HG03039 (cell line): ENCODE measurements at regions not wholly inside any gene's neighbourhood (a gene's known extent, or its start where the extent isn't known, plus 50 kb on each side); places are given as distances from the start of the nearest gene placed in this dataset.

Experiments used
- ATAC-seq: cut with Tn5 transposase; IDR thresholded peaks from one replicate; pipeline ENCODE4 v1.9.1; 2021; ENCODE audit warnings: mild to moderate bottlenecking, moderate library complexity; ENCODE audit not compliant: unreplicated experiment

DNA sequence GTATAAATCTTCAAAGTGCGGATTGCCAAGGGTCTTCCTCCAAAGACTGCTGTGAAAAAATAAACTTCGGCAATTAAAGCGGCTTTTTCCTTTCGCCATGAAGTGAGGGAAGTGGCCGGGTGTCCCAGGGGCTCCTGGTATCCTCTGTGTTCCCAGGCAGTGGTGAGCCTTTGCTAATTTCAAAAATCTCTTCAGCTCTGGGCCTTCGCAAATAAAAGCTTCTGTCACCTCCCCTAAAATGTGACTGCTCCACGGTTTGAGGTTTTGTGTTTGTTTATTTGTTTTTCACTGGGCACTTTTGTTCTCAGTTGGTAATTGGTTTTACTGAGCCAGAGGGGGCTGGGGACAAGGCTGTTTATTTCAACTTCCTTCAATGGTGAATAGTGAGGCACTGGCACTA is 270.1 kb upstream of the POU3F3 start:
- no peak for ATAC-seq

DNA sequence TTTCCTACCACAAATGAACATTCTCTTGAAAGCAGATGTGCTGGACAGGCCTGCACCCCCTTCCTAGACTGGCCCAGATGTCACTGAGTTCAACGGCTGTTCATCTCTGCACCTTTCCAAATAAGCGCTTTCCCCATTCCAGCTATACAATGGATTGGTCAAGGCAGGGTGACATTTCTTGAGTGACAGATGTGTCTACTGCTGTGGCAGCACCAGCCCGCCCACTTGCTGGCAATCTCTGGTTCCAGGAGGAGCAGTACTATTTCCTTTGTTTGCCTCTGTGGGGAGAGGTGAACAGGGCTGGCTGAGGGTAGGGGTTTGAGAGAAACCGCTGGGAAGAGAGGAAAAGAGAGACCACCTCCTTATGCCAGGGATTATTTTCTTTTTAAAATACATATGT is 269.5 kb upstream of the POU3F3 start:
- ATAC-seq = no peak

DNA sequence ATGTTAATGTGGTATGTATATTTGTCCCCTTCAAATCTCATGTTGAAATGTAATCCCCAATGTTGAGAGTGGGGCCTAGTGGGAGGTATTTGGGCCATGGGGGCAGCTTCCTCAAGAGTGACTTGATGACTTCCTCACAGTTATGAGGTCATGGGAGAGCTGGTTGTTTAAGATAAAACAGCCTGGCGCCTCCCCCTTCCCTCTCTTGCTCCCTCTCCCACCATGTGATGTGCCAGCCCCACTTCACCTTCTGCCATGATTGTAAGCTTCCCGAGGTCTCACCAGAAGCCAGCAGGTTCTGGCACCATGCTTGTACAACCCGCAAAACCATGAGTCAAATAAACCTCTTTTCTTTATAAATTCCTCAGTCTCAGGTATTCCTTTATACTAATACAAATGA is 258.3 kb upstream of the POU3F3 start:
- ATAC-seq = no peak

DNA sequence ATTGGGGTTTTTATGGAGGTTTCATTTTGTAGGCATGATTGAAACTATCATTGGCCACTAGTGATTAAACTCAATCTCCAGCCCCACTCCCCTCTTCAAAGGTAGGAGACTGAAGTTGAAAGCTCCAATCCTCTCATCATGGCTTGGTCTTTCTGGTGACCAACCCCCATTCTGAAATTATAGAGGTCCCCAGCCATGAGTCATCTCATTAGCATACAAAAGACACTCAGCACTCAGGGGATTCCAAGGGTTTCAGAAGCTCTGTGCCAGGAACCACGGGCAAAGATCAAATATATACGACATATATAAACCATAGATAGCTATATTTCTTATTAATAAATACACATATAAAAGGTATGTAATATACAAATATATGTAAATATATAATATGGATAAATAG is 256.0 kb upstream of the POU3F3 start:
- no peak for ATAC-seq

DNA sequence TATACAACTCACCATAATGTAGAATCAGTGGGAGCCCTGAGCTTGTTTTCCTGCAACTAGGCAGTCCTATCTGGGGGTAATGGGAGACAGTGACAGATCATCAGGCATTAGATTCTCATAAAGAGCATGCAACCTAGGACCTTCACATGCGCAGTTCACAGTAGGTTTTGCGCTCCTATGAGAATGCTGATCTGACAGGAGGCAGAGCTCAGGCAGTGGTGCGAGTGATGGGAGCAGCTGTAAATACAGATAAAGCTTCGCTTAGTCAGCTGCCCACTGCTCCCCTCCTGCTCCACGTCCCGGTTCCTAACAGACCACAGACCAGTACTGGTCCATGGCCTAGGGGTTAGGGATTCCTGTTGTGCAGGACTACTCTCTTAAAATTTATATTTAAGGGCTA is 255.3 kb upstream of the POU3F3 start:
- ATAC-seq = no peak

DNA sequence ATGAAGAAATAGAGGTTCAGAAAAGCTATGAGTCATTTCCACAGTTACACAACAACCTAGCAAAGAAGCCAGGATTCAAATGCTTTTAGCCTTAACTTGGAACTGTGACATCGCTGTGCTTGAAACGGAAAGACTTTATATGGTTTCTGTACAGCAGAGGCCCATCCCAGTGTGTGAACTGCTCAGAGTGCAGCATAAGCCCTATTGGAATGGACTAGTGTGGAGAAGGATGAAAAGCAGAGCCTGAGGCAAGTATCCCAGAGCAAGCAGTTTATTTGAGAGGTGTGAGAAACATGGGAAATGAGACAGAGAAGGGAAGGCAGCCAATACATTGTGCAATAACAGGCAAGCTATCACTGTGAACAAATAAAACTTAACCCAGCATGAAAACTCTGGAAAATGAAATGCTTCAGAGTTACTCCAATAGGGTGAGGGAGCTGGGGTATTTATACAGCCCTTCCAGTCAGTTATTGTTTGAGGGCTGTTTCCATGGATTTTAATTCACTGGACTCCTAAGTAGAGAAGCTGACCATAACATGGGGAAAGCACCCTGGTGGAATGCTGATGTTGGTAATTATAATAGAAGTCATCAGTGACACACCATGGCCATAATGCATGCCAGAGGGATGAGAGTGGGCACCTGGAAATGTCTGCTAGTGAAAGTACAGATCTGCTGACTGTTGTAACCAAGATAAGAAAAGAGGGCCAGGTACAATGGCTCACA is 254.0 kb upstream of the POU3F3 start:
- ATAC-seq = no peak

DNA sequence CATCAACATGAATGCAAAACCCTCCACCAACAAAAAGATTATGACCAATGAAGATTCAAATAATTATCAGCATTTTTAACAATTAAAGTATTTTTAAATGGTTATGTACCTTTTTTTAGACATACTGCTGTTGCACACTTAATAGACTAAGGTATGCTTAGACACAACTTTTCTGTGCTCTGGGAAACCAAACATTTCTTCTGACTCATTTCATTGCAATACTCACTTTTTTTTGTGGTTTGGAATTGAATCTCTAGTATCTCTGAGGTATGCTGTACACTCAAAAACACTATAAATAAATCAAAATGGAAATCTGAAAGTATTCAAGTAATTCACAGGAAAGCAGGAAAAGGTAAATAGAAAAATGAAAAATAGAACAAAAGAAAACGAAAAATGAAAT is 247.9 kb upstream of the POU3F3 start:
- no peak for ATAC-seq

DNA sequence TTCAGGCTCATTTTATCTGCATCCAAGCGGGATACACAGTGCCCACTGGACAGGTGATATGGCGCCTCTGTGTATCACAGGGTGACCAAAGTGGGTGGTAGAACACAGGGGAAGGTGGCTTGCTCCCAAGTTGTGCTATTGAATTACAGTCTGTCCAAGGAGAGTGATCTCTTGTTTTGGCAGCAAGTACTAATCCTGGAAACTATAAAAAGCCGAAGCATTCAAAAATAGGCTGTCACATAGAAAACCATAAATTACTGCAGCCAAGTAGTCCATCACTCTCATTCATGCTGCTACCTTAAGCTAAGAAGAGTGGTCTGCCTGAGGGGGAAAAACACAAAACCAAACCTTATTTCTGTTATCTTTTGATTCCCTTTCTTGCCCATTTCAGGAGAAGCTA is 237.1 kb upstream of the POU3F3 start:
- ATAC-seq = no peak

DNA sequence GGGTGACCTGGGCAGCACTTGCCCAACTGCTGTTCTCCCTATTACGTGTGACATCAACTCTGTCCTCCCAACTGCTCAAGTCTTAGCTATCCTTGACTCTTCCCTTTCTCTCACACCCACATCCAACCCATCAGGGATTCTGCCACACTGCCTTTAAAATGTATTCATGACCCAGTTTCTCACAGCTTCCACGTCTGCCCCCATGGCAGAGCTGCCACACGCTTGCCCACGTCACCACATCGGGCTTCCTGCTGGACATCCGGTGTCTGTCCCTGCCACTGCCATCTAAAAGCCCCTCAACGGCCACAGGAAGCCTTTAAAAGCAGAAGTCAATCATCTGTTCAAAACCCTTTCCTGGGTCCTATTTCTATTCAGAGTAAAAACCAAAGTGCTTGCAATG is 233.1 kb upstream of the POU3F3 start:
- ATAC-seq = no peak

DNA sequence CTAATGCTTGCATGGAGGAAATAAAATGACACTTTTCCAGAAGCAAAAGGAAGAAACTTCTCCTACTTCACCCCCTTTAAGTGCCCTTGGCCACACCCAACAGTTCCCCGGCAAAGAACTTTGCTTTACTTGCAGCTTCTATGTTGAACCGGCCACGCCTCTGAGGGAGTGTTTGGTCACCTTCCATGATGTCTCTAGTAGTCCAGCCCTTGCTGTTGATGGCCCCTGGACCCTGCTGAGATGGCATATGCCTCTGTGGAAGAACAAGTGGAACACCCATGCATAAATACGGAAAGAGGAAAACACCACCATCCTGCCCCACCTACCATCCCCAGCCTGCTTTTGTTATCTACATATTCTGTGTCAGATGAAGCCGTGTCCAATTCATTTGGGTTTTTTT is 218.3 kb upstream of the POU3F3 start:
- ATAC-seq = no peak

DNA sequence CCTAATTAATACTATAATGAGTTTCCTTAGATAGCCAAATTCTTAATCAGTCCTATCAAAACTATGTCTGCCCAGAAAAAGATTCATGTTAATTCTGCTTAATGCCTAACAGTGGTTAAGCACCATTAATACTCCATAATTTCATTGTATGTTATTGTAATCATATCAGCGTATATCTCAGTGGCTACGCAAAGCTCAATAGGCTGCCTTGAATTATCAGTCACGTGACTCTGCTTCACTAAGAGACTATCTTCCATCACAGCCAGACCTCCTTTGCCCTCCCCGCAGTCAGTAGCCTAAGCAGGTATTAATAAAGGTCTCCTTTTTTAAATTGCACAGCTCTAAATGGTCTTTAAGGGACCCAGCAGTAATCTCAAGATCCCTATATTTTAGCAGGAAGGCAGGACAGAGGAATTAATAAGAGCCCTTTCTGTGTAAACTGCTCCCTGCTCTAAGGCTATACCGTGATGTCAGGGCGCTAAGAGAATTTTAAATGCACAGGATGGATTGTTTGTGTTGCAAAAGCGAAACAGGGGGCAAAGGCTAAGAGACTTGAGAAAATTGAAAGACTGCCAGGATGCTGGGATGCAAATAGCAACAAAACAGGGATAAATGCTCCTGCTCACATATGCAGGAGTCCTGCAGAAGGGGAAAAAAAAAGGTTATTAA is 215.6 kb upstream of the POU3F3 start:
- no peak for ATAC-seq

DNA sequence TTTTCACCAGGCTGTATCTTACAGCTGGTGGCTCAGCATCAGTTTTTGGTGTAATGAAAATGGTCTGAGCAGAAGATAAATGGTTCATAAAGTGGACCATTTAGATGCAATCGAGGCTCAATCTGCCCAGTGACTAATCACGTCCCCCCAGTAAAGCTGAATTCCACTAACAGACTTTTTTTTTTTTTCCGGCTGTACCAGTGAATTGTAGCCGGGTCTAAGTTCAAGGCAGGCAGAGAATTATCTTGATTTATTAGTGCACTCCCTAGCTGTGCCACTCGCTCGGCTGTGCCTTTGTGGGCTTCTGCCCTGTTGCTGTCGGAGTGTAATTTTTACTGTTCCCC is 215.1 kb upstream of the POU3F3 start:
- no peak for ATAC-seq

DNA sequence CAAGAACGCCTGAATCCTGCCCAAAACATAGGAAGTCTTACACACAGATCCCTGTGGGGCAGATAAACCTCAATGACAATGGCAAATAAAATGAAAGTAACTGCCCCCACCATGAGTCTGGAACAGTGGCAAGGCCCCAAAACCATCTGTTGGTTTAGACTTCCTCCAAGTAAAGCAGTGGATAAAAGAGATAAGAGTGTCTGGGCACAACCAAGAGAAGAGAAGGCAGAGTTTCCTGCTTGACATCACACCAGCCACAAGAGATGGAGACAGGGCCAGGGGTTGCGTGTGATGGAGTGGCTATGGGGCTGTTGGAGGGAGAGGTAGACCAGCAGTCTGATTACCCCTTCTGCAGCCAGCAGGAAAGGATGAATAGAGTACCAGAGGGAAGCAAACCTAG is 212.1 kb upstream of the POU3F3 start:
- ATAC-seq = no peak

DNA sequence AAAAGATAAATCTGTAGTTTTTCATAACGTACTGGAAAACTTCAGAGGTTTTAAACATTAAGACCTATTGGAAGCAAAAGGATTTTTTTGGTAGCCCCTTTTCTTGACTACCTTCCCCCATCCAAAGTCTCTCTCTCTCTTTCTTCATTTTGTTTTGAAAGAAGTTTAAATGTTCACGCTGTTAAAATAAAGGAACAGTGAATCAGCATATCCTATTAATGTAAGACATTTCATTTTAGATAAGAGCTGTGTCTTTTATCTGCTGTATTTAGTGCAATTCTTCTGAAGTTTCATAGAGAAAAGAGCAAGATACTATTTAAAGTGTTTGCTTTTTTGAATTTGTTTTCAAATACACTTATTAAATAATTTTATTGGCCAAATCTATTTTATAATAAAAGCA is 205.5 kb upstream of the POU3F3 start:
- ATAC-seq = no peak

DNA sequence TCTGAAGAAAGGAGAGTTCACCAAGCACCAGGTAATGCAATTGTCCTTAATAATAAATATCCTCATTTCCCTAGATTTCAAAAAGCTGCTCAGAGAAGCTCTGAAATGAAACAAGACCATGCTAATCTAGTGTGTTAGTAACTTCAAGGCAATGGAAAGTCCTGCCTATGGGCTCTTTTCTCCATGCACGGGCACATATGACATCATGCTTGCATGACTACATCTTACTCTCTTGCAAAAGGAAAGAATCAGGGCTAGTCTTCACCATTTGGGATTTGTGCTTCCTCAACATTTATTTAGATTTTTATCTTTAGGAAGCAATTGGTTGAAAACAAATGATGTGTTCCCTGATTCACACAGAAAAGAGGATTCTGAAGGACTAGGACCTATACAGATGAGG is 204.0 kb upstream of the POU3F3 start:
- ATAC-seq = no peak

DNA sequence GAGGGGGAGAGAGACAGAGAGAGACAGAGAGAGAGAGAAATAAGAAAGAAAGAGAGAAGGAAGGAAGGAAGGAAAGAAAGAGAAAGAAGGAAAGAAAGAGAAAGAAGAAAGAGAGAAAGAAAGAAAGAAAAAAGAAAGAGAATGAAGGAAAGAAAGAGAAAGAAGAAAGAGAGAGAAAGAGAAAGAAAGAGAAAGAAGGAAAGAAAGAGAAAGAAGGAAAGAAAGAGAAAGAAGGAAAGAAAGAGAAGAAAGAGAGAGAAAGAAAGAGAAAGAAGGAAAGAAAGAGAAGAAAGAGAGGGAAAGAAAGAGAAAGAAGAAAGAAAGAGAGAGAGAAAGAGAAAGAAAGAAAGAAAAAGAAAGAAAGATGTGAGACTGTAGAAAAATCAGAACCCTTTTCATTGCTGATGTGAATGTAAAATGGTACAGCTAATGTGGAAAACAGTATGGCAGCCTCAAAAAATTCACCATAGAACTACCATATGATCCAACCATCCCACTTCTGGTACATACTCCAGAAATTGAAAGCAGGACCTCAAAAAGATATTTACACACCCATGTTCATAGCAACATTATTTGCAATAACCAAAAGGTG is 203.4 kb upstream of the POU3F3 start:
- no peak for ATAC-seq

DNA sequence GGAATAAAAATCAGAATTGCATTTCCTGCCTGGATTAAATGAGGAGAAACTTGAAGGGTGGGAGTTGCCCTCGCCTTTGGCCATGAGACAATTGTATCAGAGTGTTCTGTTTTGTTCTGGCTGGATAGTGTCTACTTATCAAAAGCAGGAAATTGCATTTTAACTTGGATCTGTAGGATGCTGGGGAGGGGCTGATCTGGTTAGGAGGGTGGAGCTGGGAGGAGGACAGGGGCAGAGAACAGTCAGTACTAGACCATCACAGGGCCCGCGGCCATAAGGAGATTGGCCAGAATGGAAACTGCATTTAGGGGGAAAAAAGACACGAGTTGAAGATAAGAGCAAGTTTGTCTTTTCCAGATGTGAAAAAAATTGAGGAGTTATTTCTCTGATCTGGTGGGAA is 199.1 kb upstream of the POU3F3 start:
- no peak for ATAC-seq

DNA sequence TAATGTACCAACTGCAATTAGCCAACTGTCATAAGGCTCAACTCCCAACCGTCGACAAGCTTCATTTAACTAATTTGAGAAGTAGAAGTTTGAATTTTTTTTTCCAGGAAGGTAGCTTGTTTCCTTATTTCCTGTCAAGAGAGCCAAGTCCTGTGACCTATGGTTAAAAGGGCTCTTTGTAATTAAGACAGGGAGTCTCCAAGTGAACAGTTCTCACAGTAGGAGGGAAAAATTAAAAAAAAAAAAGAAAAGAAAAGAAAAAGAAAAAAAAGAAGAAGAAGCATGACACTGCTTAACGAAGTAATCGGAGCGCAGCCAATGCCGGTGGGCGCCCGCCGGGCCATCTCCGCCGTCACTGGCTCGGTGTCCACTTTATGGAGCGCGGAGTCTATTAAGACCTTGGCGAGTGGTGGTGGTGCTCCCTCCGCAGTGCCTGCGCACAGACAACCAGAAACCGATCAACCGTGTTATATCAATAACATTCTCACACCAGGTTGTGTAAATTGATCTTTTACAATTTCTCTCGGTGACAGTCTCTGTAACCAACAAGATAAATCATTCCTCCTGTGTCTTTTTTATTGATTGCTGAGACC is 197.2 kb upstream of the POU3F3 start:
- no peak for ATAC-seq

DNA sequence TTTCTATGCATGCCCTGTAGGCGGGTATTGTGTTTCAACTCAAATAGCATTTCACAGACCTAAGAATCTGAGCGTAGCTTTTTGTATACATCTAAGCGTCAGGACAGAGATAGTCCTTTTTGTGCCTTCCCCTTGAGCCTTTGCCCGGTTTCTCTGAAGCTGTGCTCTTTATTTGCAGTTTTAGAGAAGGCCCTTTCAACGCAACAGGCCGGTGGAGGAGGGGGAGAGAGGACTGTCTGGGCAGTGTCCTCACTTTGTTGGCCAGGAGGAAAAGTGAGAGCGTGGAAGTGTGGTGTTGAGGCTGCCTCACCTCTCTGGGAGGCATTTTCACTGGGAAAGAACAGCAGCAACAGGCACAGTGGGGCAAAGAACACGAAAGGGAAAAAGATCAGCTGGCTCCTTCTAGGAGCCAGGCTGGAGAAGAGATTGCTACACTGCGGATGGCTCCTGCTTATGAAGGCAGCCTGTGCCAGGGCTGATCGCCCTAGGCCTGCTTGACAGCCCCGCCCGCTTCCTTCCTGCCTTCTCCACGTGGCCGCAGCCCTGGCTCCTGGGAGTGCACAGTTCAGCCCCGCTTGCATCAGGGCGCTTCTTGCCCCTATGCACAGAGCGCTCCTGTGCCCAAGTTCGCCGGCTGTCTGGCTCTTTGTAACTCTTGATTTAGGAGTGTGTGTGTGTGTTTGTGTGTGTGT is 195.6 kb upstream of the POU3F3 start:
- ATAC-seq = no peak

DNA sequence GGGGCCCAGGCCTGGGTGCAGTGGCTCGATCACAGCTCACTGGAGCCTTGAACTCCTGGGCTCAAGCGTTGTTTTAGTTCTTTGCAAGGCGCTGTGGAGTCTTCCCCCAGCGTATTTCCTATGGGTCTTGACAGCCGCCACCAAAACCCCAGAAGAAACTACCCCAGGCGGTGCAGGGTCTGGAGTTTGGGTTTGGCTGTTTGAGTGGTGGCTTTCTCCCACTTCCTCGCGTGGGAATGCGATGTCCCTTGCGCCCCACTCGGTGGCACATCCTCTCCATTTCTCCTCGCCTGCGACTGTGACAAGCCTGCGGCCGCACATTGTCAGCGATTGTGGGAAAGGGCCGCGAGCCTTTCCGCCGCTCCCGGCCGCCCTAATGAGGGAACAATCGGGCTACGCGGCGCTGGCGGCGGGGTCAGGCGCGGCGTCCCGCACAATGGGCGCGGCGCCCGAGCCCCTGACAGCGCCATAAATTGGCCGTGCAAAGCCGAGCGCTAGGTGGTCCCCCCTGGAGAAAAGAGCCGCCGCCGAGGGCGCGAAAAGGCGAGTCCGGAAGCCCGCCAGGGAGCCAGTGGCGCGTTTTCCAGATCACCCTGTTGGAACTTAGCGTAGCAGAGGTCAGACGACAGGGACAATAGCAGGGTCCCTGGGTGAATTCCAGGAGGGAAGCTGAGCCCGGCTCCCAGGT is 194.9 kb upstream of the POU3F3 start:
- no peak for ATAC-seq

DNA sequence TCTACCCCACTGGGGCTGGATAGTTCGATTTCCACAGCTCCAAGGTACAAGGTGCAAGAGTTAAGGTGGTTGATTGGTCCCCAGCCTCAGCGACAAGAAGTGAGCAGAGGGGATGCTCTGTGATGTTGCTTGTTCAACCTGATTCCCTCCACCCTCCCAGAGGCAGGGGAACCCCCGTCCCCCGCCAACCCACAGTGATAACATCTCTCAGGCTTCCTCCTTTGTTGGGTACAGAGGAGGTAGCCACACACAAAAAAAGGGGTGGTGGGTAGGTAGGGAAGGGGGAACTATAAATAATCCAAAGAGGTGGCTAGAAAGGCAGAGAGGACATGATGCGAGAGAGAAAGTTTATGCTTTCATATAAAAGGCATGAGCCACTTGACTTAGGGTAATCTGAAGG is 192.9 kb upstream of the POU3F3 start:
- ATAC-seq = no peak
